ENCODE measurements at regions not wholly inside any gene's neighbourhood (a gene's known extent, or its start where the extent isn't known, plus 50 kb on each side); places are given as distances from the start of the nearest gene placed in this dataset.

GRCh38 chr6:16868968-16869367 lies 107.7 kb upstream of the ATXN1 start:
- no peaks in the 10 kb centered on the region for H3K9me3 ChIP-seq (ENCODE audit: control insufficient read depth, low read depth, low read length)
- no peak overlapping the region for H3K4me2 ChIP-seq (ENCODE audit: control insufficient read depth, extremely low read depth, insufficient read depth, low read depth, low read length)
- dilution Hi-C loops (cut with MboI; ENCODE audit: extremely low pct_ligation_motif_present, low sequenced_read_pairs), result no loop called here
- H3K27ac ChIP-seq (ENCODE audit: control insufficient read depth, insufficient read depth, low read length), result no peak overlapping the region
- no peak for TF ChIP-seq EZH2 (IDR thresholded peaks at IDR 0.05; ENCODE audit: low read length)
- TF ChIP-seq, protein P1, sequence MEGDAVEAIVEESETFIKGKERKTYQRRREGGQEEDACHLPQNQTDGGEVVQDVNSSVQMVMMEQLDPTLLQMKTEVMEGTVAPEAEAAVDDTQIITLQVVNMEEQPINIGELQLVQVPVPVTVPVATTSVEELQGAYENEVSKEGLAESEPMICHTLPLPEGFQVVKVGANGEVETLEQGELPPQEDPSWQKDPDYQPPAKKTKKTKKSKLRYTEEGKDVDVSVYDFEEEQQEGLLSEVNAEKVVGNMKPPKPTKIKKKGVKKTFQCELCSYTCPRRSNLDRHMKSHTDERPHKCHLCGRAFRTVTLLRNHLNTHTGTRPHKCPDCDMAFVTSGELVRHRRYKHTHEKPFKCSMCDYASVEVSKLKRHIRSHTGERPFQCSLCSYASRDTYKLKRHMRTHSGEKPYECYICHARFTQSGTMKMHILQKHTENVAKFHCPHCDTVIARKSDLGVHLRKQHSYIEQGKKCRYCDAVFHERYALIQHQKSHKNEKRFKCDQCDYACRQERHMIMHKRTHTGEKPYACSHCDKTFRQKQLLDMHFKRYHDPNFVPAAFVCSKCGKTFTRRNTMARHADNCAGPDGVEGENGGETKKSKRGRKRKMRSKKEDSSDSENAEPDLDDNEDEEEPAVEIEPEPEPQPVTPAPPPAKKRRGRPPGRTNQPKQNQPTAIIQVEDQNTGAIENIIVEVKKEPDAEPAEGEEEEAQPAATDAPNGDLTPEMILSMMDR (optimal IDR thresholded peaks at IDR 0.05 in 1 of 3, IDR thresholded peaks at IDR 0.05 in 1 of 3, conservative IDR thresholded peaks at IDR 0.05 in 1 of 3; ENCODE audit: extremely low read depth in 1 of 3, insufficient read depth in 2 of 3, low read length in 3 of 3), result no peak
- H3K4me1 ChIP-seq (ENCODE audit: control insufficient read depth, extremely low read depth, insufficient read depth, low read length), result peaks cover 3% of the 10 kb centered on the region
- no peaks in the 10 kb centered on the region for H3K27me3 ChIP-seq (ENCODE audit: control insufficient read depth, extremely low read depth, insufficient read depth, low read length)
- H3K9me1 ChIP-seq (ENCODE audit: control insufficient read depth, extremely low read depth, insufficient read depth, low read length), result no peaks in the 10 kb centered on the region
- no peaks in the 10 kb centered on the region for H4K20me1 ChIP-seq (ENCODE audit: control insufficient read depth, extremely low read depth, insufficient read depth, low read length)
- no peak overlapping the region for H2AFZ ChIP-seq (ENCODE audit: control insufficient read depth, low read length)
- no peaks in the 10 kb centered on the region for H3K79me2 ChIP-seq (ENCODE audit: control insufficient read depth, insufficient read depth, low read length)
- no peak for FAIRE-seq
- H3K9ac ChIP-seq (ENCODE audit: control insufficient read depth, extremely low read depth, insufficient read depth, low read length), result no peak overlapping the region
- no peak for DNase-seq (ENCODE audit: low read depth, low spot score)
- H3K4me3 ChIP-seq (ENCODE audit: control insufficient read depth in 2 of 3, extremely low read depth in 1 of 3, insufficient read depth in 2 of 3, low read depth in 1 of 3, low read length in 3 of 3), result no peak overlapping the region
- H3K36me3 ChIP-seq (ENCODE audit: control insufficient read depth in 2 of 2, extremely low read depth in 1 of 2, insufficient read depth in 2 of 2, low read length in 2 of 2), result no peaks in the 10 kb centered on the region

- Histone ChIP-seq H3K9me1 (ENCODE audit: control insufficient read depth, extremely low read depth, insufficient read depth, low read length) (no peaks in the 10 kb centered on the region), H4K20me1 (ENCODE audit: control insufficient read depth, extremely low read depth, insufficient read depth, low read length) (no peaks in the 10 kb centered on the region), H3K4me2 (ENCODE audit: control insufficient read depth, extremely low read depth, insufficient read depth, low read depth, low read length) (no peak overlapping the region), H2AFZ (ENCODE audit: control insufficient read depth, low read length) (no peak overlapping the region), H3K4me1 (ENCODE audit: control insufficient read depth, extremely low read depth, insufficient read depth, low read length) (no peaks in the 10 kb centered on the region), H3K9ac (ENCODE audit: control insufficient read depth, extremely low read depth, insufficient read depth, low read length) (no peak overlapping the region), H3K27me3 (ENCODE audit: control insufficient read depth, extremely low read depth, insufficient read depth, low read length) (no peaks in the 10 kb centered on the region), H3K9me3 (ENCODE audit: control insufficient read depth, low read depth, low read length) (no peaks in the 10 kb centered on the region), H3K36me3 (ENCODE audit: control insufficient read depth in 2 of 2, extremely low read depth in 1 of 2, insufficient read depth in 2 of 2, low read length in 2 of 2) (no peaks in the 10 kb centered on the region), H3K79me2 (ENCODE audit: control insufficient read depth, insufficient read depth, low read length) (no peaks in the 10 kb centered on the region), H3K4me3 (ENCODE audit: control insufficient read depth in 2 of 3, extremely low read depth in 1 of 3, insufficient read depth in 2 of 3, low read depth in 1 of 3, low read length in 3 of 3) (no peak overlapping the region), H3K27ac (ENCODE audit: control insufficient read depth, insufficient read depth, low read length) (no peak overlapping the region)
- DNase-seq (ENCODE audit: low read depth, low spot score) (no peak), FAIRE-seq (no peak)
- TF ChIP-seq, protein P1 (optimal IDR thresholded peaks at IDR 0.05 in 1 of 3, IDR thresholded peaks at IDR 0.05 in 1 of 3, conservative IDR thresholded peaks at IDR 0.05 in 1 of 3; ENCODE audit: extremely low read depth in 1 of 3, insufficient read depth in 2 of 3, low read length in 3 of 3), result no peak
- TF ChIP-seq EZH2 (IDR thresholded peaks at IDR 0.05; ENCODE audit: low read length), result no peak
- dilution Hi-C loops (cut with MboI; ENCODE audit: extremely low pct_ligation_motif_present, low sequenced_read_pairs), result no loop called here
Observed at GRCh38 chr6:16857969-16858592, 96.8 kb upstream of the ATXN1 start.
